Sigmoid colon (tissue), 4 donors: ENCODE measurements at regions not wholly inside any gene's neighbourhood (a gene's known extent, or its start where the extent isn't known, plus 50 kb on each side); places are given as distances from the start of the nearest gene placed in this dataset.

Experiments
- CTCF ChIP-seq, 4 experiments: fragments of 450-650 bp in 3 of 4; fragments of 200-600 bp in 1 of 4; IDR thresholded peaks; one replicate each; pipeline ENCODE4 v1.5.1; 2016 to 2019; ENCODE audit warnings: antibody characterized with exemption in 4 of 4, mild to moderate bottlenecking in 3 of 4, moderate library complexity in 2 of 4
- POLR2AphosphoS5 ChIP-seq, 4 donors: sonication (generic); formaldehyde crosslinking; IDR thresholded peaks; one replicate each; pipeline ENCODE4 v1.6.1; 2017; ENCODE audit warnings: antibody characterized with exemption in 4 of 4

GRCh38 chr3:40969756-40970466 lies 229.4 kb upstream of the CTNNB1 start:
- TF ChIP-seq CTCF (IDR thresholded peaks at IDR 0.05) = no peak
- no peak for TF ChIP-seq POLR2AphosphoS5 (IDR thresholded peaks at IDR 0.05)
